Epithelial cell of proximal tubule (primary cell): ENCODE measurements at regions not wholly inside any gene's neighbourhood (a gene's known extent, or its start where the extent isn't known, plus 50 kb on each side); places are given as distances from the start of the nearest gene placed in this dataset.

Source experiments
- DNase-seq: peaks from one replicate; pipeline ENCODE4 v3.0.0-alpha.2; 2011; ENCODE audit warnings: low read depth
- H3K4me3 ChIP-seq: 2 replicates; pipeline ENCODE4 v1.5.1; 2011; ENCODE audit warnings: low read depth, mild to moderate bottlenecking, low read length
- CTCF ChIP-seq: conservative IDR thresholded peaks from 2 replicates; pipeline ENCODE4 v1.5.1; 2012; ENCODE audit warnings: low read depth, mild to moderate bottlenecking, low read length

GRCh38 chr6:100175814-100176310, 181.8 kb upstream of the MCHR2 start:
- peak; percentile 53 for DNase-seq
- H3K4me3 ChIP-seq: no peak overlapping the region
- TF ChIP-seq CTCF: no peak

DNA sequence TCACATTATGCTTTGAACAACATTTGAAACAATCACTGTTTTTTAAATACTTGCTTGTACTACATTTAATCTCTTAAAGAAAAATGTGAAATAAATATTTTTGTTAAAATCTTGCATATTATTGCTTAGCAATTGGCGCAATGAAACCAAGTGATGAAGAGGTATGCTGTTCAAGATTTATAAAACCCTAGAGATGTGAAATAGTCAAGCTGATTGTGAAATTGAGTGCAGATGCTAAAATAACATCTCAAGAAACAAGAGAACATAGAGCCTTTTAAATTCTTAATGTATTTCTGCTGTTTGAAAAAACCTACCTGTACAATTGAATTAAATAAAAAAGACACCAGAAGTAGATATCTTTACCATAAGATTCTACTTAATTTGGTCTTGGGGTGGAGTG, 179.2 kb upstream of the MCHR2 start:
- no peak for DNase-seq
- no peak overlapping the region for H3K4me3 ChIP-seq
- no peak for TF ChIP-seq CTCF

GRCh38 chr6:100172322-100172713, 178.3 kb upstream of the MCHR2 start:
- no peak overlapping the region for H3K4me3 ChIP-seq
- no peak for DNase-seq
- no peak for TF ChIP-seq CTCF

DNA sequence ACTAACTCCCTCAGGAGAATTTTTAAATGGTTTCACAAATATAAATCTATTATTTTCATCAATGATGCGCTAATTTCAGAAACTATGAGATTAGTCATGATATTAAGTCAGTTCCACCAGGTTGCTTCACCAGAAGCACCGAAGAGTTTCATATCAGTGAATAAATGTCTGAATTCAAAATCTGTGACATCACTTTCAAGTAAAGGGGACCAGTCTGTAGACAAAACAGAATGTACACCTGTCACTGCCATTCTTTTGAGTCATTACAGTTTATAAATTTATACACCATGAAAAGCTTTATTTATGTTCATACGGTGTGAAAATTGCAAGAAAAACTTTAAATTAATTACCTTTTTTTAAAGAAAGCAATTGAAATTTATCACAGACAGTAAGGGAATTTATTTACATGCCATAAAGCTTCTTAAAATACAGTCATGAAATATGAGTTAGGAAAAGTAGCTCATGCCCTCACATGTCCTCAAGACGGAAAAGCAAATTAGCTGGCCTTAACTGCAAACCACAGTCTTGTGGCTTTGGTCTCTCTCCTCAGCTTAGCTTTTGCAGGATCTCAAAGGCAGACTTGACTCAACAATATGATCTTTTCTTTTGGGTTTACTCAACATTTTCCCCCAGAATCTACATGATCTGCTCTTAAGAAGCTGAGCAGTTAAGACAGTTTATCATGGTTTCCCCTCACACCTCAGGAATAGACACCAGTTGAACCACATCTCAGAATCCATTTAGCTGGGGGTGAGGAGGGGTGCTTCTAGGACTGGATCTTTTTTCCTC, 177.7 kb upstream of the MCHR2 start:
- TF ChIP-seq CTCF: no peak
- DNase-seq: no peak
- no peak overlapping the region for H3K4me3 ChIP-seq

GRCh38 chr6:100168148-100168547, 174.1 kb upstream of the MCHR2 start:
- no peak overlapping the region for H3K4me3 ChIP-seq
- DNase-seq: no peak
- no peak for TF ChIP-seq CTCF

DNA sequence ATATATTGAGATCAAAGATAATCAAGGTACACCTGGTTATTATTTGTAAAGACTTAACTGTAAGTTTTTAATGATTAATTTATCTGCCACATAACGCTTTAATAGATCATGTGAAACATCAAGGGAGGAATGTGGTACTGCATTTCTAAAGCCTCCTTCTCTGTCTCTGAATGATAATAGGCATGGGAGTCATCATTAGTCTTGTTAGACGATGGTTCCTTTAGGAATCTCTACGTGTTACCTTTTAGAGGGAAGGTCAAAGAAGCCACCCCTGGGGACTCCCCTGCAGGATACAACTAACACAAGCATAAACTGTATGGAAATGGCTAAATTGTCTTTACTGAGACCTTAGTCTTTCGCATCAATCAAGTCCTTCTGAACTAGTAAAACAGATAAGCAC, 173.6 kb upstream of the MCHR2 start:
- H3K4me3 ChIP-seq: no peak overlapping the region
- TF ChIP-seq CTCF: no peak
- DNase-seq: no peak

GRCh38 chr6:100166956-100167355, 172.9 kb upstream of the MCHR2 start:
- DNase-seq: no peak
- no peak for TF ChIP-seq CTCF
- H3K4me3 ChIP-seq: no peak overlapping the region
